Right renal pelvis (tissue), 4 donors: ENCODE measurements at regions not wholly inside any gene's neighbourhood (a gene's known extent, or its start where the extent isn't known, plus 50 kb on each side); places are given as distances from the start of the nearest gene placed in this dataset.
A peak's percentile ranks its signal among the peaks of the same experiment; 100 is the strongest.
"Not testable (repeated sequence)": the region's sequence is repeated elsewhere in the genome, so short reads cannot be mapped to it uniquely, and the experiment has no call there.

Source experiments
- DNase-seq, 4 donors: peaks; one replicate each; pipeline ENCODE4 v3.0.0-alpha.2; 2013; ENCODE audit warnings: low read depth in 4 of 4, low spot score in 3 of 4, missing footprints in 1 of 4

DNA sequence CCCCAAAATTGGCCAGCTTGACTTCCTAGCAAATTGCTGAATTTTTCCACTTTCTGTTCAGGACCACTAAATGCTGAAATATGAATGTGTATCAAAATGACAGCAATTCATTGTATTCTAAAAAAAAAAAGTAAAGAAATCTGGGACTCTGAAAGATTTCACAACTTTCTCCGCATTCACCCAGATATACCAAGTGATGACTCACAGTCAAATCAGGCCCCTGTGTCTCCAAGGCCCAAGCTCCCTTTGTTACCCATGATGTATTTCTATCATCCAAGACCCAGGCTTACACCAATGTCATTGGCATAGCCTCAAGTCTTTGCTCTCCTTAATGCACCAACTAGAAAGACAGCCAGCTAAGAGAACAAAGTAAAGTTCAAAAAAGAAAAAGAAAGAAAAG is 493.9 kb downstream of the NTRK2 start:
- DNase-seq, result no peak

DNA sequence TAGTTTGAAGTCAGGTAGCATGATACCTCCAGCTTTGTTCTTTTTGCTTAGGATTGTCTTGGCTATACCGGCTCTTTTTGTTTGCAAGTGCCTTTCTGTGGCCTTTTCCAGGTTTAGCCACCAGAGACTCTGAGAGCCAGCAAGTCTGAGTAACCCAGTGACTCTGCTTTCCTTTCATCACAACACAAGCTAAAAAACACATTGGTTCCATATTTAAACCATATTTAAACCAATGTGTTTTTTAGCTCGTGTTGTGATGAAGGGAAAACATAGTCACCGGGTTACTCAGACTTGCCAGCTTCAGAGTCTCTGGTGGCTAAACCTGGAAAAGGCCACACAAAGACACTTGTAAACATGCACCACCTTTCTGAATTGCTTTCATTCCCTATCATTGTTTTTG is 493.3 kb downstream of the NTRK2 start:
- no peak for DNase-seq

DNA sequence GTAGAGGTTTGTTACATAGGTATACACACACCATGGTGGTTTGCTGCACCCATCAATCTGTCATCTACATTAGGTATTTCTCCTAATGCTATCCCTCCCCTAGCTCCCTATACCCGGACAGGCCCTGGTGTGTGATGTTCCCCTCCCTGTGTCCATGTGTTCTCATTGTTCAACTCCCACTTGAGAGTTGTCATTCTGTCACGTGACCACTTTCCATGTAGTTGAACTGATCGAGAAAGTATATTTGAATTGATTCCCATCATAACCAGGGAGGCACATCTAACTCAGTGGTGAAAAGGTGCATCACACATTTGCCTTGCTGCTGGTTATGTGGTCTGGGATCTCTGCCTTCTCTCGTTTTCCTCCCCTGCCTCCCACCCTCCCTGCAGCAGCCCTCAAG is 491.4 kb downstream of the NTRK2 start:
- DNase-seq, result not testable (repeated sequence)

DNA sequence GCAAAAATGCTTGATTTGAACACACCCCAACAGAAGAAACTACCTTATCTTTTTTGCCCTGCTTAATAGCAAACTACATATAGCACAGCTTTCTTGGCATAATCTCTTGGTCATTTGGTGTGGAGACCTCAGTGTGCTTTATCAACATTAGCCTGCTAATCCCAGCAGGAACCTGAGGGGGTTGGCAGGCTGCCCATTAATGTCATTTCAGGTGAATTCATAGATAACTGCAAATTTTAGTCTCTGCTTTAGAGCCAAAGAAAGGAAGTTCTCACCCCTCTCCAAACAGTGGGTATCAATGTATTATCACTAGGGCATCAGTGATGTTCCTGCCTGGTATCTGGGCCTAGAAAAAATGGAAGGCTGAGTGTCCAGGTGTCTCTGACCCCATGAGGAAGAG is 489.0 kb downstream of the NTRK2 start:
- no peak for DNase-seq

DNA sequence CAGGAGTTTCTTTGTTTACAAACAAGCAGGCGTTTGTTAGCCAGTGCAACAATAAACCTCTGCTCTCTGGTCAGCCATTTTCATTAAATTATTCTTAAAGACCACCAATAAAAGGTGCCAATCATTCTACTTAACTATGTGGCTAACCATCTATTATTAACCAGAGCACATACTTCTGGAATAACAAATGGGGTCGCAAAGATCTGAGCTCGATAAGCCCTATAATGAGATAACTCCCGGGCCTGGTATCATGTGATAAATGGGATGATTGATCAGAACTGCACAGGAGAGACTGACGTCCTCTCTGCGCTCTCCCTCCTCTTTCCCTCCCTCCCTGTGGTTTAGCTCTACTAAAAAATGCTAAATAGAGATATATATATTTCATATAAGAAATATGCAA is 488.2 kb downstream of the NTRK2 start:
- no peak for DNase-seq

DNA sequence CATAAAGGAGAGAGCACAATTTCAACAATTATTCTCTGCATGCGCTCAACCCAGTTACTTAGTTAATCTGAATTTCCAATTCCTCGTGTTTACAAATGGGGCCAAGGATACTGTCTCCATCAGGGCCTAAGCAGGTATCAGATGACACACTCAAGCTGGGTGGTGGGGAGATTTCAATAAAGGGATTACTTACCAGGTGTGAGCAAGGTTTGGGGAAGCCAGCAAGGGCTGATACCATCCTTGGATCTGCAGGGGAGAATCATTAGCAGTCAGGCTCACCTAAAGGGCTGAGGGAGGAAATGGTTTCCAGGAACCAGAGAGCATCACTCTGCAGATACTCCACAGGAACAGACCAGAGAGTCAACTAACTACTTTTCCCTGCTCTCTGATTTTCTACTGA is 487.1 kb downstream of the NTRK2 start:
- no peak for DNase-seq

DNA sequence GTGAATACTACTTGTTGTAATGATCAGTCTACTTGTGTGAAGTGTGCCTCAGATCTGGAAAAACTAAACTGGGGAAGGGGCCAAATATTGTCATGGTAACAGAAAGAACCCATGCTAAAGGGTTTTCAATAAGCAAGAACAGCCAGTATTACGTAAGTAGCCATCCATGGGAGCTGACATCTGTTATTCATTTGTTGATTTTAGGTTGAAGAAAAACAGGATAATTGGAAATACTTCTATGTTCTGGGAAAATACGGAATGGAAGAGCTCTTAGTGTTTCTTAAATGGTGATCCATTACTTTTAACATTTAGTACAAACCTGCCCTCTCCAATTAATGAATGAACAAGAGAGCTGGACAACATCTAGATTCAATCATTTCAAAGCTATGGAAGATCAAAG is 485.8 kb downstream of the NTRK2 start:
- no peak for DNase-seq

DNA sequence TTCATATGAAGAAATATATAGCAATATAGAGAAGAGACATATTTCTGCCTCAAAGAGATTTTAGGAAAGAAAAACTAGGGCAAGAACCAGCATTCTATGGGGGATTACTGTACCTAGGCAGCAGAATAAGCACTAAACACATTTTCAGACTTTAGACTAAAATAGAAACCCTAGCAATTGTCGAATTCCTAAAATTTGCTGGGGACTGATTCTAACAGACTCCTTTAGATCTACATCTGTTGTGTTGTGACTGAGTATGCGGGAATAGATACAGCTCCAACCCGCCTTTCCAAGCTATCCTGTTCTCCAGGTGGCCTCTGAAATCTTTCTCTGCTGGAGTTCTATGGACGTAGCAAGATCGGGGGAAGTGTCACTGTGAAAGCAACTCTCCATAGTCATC is 482.2 kb downstream of the NTRK2 start:
- DNase-seq, result no peak

DNA sequence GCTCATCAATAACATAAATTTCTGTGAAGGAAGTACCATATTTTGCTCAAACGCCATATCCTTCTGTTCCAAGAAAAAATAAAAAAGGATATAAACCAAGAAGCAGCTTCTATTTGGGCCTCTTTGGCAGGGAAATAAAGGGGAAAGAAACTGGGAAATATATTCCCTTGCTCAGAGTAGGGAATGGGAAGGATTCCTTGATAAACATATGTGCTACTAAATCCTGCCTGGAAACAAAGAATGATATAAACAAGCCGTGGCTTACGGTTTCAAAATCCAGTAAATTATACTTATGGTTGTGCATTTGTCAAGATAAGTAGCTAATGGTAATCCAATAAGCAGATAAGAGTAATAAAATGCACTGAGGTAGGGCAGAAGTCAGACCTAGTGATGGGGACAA is 481.6 kb downstream of the NTRK2 start:
- peak in 2 of 4 donors; percentile 32 to 38 for DNase-seq

DNA sequence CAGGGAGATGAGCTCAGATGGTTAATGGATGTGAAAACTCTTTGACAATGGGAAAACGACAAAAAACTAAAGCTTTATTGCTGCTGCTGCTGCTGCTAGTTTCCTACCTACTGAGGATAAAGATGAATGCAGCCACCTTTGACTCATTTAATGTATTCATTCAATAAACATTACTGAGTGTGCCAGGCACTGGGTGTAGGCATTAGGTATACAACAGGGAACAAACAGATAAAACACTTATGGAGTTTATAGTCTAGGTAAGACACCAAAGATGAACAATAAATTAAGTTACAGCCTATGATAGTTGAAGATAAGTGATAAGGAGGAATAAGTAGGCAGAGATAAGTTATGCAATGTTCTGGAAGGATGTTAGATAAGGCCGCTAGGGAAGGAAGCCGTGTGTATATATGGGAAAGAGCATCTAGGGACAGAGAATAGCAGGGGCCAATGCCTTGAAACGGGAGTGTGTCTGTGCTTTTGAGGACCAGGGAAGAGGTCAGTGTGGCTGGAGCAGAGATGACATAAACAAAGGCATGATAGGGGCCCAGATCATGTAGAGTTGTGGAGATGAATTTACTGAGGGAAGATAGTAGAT is 477.6 kb downstream of the NTRK2 start:
- no peak for DNase-seq

DNA sequence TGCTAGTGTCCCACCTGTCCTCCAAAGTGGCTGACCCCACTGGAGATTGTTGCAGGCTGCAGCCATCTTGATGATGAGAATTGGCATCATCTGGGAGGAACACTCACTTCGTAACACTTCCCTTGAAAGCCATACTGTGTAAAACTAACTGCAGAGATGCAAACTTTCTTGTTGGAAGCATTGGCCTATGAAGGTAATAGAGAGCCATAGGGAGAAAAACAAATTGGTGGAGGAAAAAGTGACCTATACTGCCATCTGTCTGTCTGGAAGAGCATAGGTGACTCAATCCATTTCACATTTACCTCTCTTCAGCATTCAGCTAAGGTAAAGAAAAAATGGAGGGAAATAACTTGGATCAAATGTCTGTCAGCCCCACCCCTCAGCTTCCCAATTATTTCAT is 473.4 kb downstream of the NTRK2 start:
- DNase-seq, result no peak

DNA sequence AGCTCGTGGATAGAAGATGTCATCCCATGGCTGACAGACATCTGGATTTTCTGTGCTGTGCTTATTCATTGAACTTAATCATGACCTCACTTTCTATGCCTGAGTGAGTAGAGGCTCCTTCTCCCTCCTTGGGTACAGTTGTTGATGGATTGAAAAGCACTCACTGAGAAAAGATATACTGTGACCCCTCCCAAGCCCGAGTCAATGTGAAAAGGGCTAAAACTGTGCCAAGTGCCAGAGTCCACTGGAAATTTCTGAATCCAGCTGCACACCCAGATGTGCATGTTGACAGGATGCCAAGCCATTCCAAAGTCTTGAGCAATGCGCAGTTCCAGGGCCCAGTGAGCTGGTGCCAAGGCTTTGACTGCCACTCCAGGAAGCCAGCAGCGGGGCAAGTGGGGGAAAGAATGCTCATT is 473.0 kb downstream of the NTRK2 start:
- DNase-seq, result no peak

DNA sequence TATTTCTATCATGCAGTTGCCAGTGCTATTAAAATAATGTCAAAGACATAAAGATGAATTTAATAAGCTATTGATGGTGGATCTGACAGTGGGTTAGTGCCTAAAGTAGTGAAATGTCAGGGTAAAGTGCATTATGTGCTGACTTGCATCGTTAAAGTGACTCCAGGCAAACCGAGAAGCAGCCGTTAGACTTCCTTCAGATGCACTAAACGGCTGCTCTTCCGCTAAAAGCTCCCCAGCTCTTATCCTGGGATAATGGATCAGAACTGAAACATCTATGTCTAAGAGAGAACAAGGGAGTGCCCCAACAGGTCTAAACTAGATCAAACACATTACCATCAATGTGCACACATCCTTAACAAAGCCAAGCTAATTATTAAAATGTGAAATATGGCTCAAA is 468.2 kb downstream of the NTRK2 start:
- DNase-seq, result no peak

DNA sequence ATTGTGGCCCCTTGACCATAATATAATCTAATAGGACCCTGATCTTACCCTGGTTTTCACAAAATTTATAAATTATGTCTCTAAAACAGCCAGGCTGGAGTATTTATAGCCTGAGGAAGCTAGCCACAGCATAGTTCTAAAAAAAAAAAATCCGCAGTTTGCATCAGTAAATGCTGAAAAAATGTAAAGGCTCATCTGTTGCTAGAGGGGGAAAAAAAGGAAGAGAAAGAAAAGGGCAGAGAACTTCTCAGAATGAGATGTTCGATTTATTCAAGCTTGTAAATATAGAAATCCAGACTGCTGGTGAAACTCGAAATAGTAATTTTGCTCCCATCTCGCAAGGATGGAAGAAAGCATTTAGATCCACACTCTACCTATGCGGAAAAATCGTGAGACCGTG is 467.5 kb downstream of the NTRK2 start:
- DNase-seq, result no peak

DNA sequence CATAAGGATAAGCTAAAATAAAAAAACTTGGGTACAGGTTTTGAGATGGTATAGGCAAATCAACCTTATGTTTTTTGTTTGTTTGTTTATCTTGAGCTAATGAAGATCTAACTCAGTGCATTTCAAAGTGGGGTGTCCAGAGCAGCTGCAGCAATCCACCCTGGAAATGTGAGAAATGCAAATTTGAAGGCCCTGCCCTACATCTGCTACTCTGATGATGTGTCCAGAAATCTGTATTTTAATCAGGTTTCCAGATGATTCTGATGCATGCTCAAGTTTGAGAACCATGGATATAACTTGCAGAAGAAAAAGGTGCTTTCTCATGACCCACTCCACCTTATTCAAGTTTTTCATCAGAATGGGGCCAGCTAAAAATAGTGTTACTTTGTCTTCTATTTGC is 467.0 kb downstream of the NTRK2 start:
- no peak for DNase-seq

DNA sequence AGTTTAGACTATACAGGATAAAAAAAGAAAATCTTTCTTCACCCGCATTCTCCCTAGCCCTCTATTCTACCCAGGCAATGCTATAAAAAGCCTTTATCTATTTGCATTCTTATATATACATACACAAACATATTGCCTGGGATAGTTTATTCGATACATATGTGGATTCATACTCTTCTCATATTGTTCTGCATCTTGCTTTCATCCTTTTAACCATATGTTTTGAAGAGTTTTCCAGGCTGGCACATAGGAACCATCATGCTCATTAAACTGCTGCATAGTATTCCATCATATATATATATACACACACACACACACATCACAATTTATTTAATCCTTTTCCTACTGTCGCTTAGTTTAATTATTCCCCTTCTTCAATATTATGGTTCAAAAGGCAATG is 461.2 kb downstream of the NTRK2 start:
- DNase-seq, result no peak

DNA sequence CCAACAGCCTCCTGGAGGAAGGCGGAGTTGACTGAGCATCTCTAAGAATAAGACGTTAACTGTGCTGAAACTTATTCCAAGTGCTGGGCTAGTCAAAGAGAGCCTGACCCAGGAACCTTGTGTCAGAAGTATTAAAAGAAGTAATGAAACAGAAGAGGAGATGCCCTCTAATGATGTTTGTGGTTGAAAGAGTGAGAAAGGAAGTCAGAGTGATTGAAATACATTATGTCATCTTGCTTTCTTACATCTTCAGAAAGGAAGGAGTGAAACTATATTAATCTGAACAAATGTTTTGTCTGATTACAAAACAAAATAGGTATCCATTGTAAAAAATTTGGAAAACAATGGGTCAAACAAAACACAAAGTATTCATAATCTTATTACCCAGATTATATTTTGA is 460.7 kb downstream of the NTRK2 start:
- no peak for DNase-seq

DNA sequence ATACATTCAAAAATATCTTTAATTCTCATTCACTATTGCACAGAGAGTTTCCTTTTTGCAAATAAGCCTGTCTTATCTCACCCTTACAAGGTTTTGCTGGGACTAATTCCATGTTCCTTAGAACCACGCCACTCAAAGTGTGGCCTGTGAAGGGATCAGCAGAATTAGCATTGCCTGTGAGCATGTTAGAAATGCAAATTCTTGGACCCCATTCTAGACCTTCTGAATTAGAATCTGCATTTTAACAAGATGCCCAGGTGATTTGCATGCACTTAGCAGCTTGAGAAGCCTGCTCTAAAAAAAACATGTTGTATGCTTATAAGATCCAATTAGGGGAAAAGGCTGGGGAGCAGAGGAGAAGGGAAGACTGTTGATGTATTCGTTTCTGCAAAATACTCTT is 460.0 kb downstream of the NTRK2 start:
- no peak for DNase-seq

DNA sequence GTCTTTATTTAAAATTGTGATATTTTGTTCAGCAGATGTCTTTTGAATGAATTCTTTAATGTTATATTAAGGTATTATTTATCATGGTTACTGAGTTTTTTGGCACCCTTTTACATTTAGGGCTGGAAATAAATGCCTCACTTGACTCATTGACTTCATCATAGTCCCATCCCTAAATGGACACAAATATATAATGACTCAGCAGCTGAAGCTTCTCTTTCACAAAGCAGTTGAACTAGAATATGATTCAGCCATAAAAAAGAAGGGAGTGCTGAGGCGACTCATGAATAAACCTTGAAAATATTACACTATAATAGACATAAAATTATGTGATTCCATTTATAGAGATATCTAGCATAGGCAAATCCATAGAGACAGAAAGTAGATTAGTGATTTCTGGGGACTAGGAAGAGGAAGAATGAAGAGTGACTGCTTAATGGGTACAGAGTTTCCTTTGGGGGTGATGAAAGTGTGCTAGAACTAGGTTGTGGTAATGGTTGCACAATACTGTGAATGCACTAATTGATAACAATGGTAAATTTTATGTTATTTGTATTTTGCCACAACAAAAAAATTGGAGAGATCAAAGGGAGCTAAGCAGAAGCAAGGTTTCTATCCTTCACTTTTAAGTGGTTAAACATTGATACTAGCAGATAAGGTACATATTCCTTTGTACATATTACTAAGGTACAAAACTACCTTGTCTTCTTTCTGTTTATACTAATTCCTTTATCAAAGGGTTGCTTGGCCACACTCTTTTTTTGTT is 449.6 kb downstream of the NTRK2 start:
- DNase-seq, result no peak

DNA sequence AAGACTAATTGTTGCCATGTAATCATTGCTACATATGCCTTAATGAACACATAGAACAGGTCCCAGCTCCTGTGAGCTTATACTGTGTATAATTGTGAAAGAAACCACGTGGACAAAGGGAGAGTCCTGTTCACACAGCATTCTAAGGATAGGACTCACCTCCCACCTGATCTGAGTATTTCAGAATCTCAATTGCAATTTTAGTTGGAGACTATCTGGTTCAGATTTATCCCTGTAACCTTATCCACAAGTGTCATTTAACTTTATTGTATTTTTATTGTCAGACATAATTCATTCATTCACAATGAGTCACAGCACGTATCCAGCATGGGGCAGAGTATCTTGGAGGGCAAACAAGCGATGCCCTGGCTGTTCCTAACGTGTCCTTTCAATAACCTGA is 448.3 kb downstream of the NTRK2 start:
- no peak for DNase-seq

DNA sequence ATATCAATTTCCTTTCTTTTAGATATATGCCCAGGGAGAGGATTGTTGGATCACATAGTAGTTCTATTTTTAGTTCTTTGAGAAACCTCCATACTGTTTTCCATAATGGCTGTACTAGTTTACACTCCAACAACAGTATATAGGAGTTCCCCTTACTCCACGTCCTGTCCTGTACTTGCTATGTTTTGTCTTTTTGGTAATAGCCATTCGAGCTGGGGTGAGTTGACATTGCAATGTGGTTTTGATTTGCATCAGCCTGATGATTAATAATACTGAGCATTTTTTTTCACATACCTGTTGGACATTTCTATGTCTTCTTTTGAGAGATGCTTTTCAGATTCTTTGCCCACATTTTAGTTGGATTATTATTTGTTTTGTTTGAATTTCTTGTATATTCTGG is 445.9 kb downstream of the NTRK2 start:
- DNase-seq, result no peak

DNA sequence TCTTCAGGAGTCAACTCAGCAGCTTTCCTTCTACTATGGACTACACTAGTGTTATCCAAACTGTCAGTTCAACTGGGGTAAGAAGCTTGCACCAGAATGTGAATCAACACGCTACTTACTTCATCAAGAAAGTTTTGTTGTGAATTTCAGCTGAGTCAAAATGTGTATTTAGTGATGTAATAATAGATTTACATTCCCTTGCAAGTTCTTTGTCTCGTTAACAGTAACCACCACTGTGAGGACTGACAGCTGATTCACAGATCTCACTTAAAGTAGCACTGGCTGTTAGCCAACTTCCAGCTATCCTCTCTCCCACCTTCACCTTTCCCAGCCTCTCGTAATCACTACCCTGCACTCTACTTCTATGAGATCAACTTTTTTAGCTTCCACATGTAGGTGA is 445.3 kb downstream of the NTRK2 start:
- no peak for DNase-seq

DNA sequence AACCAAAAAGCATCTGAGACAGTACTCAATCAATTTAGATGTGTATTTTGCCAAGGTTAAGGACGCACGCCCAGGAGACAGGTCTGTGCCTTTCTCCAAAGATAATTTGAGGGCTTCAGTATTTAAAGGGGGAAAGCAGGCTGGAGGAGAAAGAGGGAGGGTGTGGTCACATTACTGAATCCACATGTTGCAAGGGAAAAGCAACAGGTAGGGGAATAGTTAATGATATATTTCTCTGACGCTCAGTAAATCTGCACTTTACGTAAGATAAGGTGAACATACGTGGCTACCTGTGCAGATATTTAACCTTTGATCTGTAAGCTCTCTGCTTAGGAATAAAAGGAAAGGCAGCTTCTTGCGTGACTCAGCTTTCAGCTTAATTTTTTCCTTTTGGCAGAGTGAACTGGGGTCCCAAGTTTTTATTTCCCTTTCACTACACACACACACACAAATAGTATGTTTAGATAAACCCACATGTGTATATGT is 443.4 kb downstream of the NTRK2 start:
- DNase-seq, result no peak
